HEK293T (cell line): ENCODE measurements at regions not wholly inside any gene's neighbourhood (a gene's known extent, or its start where the extent isn't known, plus 50 kb on each side); places are given as distances from the start of the nearest gene placed in this dataset.

Source experiments
- BHLHE40 ChIP-seq: fragments of 450-650 bp; IDR thresholded peaks from 2 replicates; pipeline ENCODE4 v1.6.1; 2016; ENCODE audit warnings: mild to moderate bottlenecking, moderate library complexity, borderline replicate concordance
- ELF4 ChIP-seq: fragments of 450-650 bp; IDR thresholded peaks from 2 replicates; pipeline ENCODE4 v1.6.1; 2017; ENCODE audit warnings: antibody characterized with exemption
- FOXA1 ChIP-seq: fragments of 450-650 bp; IDR thresholded peaks from 2 replicates; pipeline ENCODE4 v1.6.1; 2016; ENCODE audit warnings: mild to moderate bottlenecking
- FOXM1 ChIP-seq: fragments of 450-650 bp; IDR thresholded peaks from 2 replicates; pipeline ENCODE4 v1.6.1; 2017; ENCODE audit warnings: mild to moderate bottlenecking, borderline replicate concordance
- HDGF ChIP-seq: fragments of 450-650 bp; IDR thresholded peaks from 2 replicates; pipeline ENCODE4 v1.6.1; 2017; ENCODE audit warnings: antibody characterized with exemption, borderline replicate concordance
- L3MBTL2 ChIP-seq: fragments of 450-650 bp; conservative IDR thresholded peaks from 2 replicates; pipeline ENCODE4 v1.6.1; 2016; ENCODE audit warnings: mild to moderate bottlenecking
- NFRKB ChIP-seq: fragments of 450-650 bp; IDR thresholded peaks from 2 replicates; pipeline ENCODE4 v1.6.1; 2016; ENCODE audit warnings: mild to moderate bottlenecking, moderate library complexity
- SP1 ChIP-seq: fragments of 450-650 bp; IDR thresholded peaks from 2 replicates; pipeline ENCODE4 v1.6.1; 2017
- ZNF384 ChIP-seq: fragments of 450-650 bp; IDR thresholded peaks from 2 replicates; pipeline ENCODE4 v1.6.1; 2016
- TF ChIP-seq, protein P1 (sequence below): fragments of 450-650 bp; IDR thresholded peaks from 2 replicates; pipeline ENCODE4 v1.6.1; 2016

DNA sequence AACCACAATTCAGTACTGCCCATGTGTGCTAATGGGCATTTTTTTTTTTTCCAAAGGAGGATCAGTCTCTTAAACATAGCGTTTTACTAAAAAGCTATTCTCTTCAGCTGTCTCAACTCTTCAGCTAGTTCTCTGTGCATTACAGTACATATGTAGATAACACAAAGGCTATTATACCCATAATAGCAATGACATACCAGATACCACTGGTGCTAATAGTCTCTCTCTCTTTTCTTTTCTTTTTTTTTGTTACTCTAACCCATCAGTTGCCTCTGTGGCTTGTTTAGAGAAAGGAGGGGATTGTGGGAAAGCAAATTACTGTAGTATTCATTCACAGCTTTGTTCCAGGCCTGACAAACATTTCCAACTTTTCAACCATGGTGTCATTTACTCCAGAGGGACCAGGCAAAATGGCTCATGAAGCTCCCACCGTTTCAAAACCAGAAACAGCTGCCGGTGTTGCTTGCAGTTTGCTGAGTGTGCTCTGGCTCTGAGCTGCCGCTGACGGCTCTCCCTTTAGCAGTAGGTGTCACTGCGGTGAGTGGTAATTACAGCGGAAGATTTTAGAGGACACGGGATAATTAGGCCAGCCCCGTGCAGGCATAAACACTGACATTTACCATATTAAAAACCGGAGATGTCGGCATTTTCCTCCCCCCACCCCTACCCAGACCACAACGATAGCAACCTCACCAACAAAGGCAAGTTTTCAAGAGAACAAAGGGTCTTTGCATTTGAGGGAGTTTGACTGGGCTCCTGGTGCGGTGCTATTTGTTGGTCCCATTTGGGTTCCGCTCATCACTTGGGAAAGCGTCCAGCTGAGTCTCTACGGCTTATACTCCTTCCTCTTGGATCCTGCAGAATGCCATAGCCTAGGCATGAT lies 1005.5 kb downstream of the KCNMA1 start:
- no peak for TF ChIP-seq SP1
- TF ChIP-seq HDGF = no peak
- TF ChIP-seq BHLHE40 = no peak
- TF ChIP-seq, protein P1, sequence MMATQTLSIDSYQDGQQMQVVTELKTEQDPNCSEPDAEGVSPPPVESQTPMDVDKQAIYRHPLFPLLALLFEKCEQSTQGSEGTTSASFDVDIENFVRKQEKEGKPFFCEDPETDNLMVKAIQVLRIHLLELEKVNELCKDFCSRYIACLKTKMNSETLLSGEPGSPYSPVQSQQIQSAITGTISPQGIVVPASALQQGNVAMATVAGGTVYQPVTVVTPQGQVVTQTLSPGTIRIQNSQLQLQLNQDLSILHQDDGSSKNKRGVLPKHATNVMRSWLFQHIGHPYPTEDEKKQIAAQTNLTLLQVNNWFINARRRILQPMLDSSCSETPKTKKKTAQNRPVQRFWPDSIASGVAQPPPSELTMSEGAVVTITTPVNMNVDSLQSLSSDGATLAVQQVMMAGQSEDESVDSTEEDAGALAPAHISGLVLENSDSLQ = no peak
- TF ChIP-seq ZNF384 = no peak
- TF ChIP-seq NFRKB = no peak
- TF ChIP-seq FOXA1 = no peak
- TF ChIP-seq ELF4 = no peak
- TF ChIP-seq FOXM1 = no peak
- TF ChIP-seq L3MBTL2 = no peak
